ENCODE measurements at regions not wholly inside any gene's neighbourhood (a gene's known extent, or its start where the extent isn't known, plus 50 kb on each side); places are given as distances from the start of the nearest gene placed in this dataset.

DNA sequence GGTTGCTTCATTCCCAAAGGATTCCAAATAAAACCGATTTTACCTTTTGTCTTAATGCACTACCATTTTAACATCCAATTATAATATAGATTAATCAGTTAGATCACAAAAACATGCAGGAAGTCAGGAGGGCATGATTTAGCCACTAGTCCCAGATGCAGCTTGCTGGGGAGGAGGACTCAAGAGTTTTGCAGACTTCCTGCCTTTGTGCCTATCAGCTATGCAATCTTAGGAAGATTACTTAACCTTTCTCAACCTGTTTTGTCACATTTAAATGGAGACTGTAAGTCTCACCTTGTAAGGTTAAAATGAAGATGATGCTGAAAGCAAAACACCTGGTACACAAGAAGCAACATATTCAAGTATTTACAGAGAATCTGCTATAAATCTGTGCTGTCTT lies 242.4 kb upstream of the GOLIM4 start:
- TF ChIP-seq POLR2A (IDR thresholded peaks at IDR 0.05) (no peak), POLR2AphosphoS5 (IDR thresholded peaks at IDR 0.05) (no peak), EP300 (IDR thresholded peaks at IDR 0.05) (no peak)
- TF ChIP-seq, protein P1, sequence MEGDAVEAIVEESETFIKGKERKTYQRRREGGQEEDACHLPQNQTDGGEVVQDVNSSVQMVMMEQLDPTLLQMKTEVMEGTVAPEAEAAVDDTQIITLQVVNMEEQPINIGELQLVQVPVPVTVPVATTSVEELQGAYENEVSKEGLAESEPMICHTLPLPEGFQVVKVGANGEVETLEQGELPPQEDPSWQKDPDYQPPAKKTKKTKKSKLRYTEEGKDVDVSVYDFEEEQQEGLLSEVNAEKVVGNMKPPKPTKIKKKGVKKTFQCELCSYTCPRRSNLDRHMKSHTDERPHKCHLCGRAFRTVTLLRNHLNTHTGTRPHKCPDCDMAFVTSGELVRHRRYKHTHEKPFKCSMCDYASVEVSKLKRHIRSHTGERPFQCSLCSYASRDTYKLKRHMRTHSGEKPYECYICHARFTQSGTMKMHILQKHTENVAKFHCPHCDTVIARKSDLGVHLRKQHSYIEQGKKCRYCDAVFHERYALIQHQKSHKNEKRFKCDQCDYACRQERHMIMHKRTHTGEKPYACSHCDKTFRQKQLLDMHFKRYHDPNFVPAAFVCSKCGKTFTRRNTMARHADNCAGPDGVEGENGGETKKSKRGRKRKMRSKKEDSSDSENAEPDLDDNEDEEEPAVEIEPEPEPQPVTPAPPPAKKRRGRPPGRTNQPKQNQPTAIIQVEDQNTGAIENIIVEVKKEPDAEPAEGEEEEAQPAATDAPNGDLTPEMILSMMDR (IDR thresholded peaks at IDR 0.05): no peak
- no peak for DNase-seq (ENCODE audit: low spot score in 2 of 2)
- 35% methylated on average over 1 of the region's 1 CpG for WGBS

DNA sequence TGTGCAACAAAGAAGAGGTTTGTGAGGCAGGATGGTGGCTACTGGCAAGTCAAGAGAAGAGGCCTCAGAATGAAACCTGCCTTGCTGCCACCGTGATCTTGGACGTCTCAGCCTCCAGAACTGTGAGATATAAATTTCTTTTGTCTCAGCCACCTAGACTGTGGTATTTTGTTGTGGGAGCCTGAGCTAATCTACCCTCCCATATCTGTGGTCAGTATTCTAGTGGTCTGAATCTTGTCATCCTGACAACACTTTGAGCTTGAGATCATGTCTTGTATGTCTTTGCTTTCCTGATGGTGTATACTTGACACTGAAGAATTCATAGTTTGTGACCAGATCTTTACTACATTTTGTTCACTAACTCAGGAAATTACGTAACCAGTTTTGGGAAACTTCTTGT lies 240.6 kb upstream of the GOLIM4 start:
- TF ChIP-seq POLR2A (IDR thresholded peaks at IDR 0.05) (no peak), POLR2AphosphoS5 (IDR thresholded peaks at IDR 0.05) (no peak), EP300 (IDR thresholded peaks at IDR 0.05) (no peak)
- TF ChIP-seq, protein P1 (IDR thresholded peaks at IDR 0.05): no peak
- 94% methylated on average over 3 of the region's 3 CpGs for WGBS
- Histone ChIP-seq H3K4me1 (no peaks in the 10 kb centered on the region), H3K4me3 (no peak overlapping the region), H3K27me3 (no peaks in the 10 kb centered on the region), H3K9me3 (no peaks in the 10 kb centered on the region), H3K36me3 (no peaks in the 10 kb centered on the region), H3K27ac (no peak overlapping the region)
- DNase-seq (ENCODE audit: low spot score in 2 of 2): no peak

More for the DNA sequence above, 242.4 kb upstream of the GOLIM4 start:
- H3K4me3 ChIP-seq: no peak overlapping the region
- H3K36me3 ChIP-seq: no peaks in the 10 kb centered on the region
- no peaks in the 10 kb centered on the region for H3K27me3 ChIP-seq
- no peaks in the 10 kb centered on the region for H3K9me3 ChIP-seq
- no peak overlapping the region for H3K27ac ChIP-seq
- H3K4me1 ChIP-seq: no peaks in the 10 kb centered on the region

DNA sequence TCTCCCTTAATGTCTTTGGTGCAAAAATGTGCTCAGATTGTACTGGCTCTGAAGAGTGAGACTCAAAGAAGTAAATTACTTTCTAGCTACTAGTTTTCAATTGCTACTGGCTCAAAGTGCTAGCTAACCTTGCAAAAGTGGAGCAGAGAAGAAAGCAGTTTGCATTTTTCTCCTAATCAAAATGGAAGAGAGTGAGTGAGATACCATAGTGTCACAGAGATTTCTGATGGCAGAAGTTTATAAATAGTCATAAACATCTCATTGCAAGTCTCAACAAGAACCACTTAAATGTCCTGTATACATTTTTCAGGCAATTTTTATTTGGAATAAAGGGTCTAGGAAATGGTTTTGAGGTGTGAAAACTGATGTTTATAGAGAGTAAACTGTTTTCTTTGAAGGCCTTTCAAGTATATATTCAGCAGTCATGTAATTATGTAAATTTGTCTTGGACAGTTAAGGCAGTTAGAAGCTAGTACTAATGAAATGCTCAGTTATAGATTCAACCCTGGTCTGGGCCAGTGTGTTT lies 237.7 kb upstream of the GOLIM4 start:
- no peak for DNase-seq (ENCODE audit: low spot score in 2 of 2)
- no peaks in the 10 kb centered on the region for H3K36me3 ChIP-seq
- TF ChIP-seq POLR2A (IDR thresholded peaks at IDR 0.05) (no peak), EP300 (IDR thresholded peaks at IDR 0.05) (no peak), POLR2AphosphoS5 (IDR thresholded peaks at IDR 0.05) (no peak)
- TF ChIP-seq, protein P1 (IDR thresholded peaks at IDR 0.05): no peak
- no peaks in the 10 kb centered on the region for H3K27me3 ChIP-seq
- no peak overlapping the region for H3K4me3 ChIP-seq
- H3K4me1 ChIP-seq: no peaks in the 10 kb centered on the region
- no peak overlapping the region for H3K27ac ChIP-seq
- H3K9me3 ChIP-seq: no peaks in the 10 kb centered on the region

DNA sequence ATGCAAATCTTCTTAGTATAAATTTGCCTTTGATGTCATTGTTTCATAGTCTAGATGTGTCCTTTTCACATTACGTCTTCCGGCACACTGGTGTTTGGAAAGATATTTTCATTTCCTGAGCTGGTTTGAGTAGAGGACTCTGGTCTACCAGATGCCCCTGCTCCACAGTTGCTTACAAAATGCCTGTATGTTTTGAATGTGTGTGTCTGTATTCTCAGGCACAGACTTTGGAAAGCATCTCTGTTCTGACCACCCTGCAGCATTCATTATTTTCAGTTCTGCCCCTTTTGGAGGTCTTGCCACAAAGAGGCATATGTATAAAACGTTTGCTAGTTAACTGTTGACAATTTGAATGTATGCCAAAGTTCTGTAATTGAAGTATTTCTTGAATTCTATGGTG lies 236.0 kb upstream of the GOLIM4 start:
- 47% methylated on average over 3 of the region's 3 CpGs for WGBS
- TF ChIP-seq POLR2AphosphoS5 (IDR thresholded peaks at IDR 0.05) (no peak), EP300 (IDR thresholded peaks at IDR 0.05) (no peak), POLR2A (IDR thresholded peaks at IDR 0.05) (no peak)
- TF ChIP-seq, protein P1 (IDR thresholded peaks at IDR 0.05): no peak
- DNase-seq (ENCODE audit: low spot score in 2 of 2): no peak

DNA sequence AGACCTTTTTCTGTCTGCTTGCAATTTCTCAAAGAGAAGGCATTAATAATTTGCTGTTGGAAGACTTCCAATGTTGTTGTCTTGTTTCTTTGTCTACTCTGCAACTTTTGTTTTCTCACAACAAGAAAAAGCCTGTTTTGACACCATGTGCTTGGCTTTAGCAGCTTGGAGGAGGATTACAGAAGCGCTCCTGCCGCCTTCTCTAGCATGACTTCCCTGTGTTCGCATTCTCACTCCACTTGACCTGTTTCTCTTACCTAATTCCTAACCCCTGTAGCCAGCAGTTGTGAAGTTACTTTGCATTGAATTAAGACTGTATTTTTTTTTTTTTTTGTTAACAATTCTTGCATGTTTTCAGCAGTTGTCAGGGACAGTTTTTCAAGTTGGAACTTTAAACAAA lies 235.3 kb upstream of the GOLIM4 start:
- TF ChIP-seq POLR2AphosphoS5 (IDR thresholded peaks at IDR 0.05) (no peak), POLR2A (IDR thresholded peaks at IDR 0.05) (no peak), EP300 (IDR thresholded peaks at IDR 0.05) (no peak)
- TF ChIP-seq, protein P1 (IDR thresholded peaks at IDR 0.05): no peak
- no peaks in the 10 kb centered on the region for H3K36me3 ChIP-seq
- no peaks in the 10 kb centered on the region for H3K9me3 ChIP-seq
- no peaks in the 10 kb centered on the region for H3K4me1 ChIP-seq
- no peak overlapping the region for H3K27ac ChIP-seq
- no peak for DNase-seq (ENCODE audit: low spot score in 2 of 2)
- 90% methylated on average over 3 of the region's 3 CpGs for WGBS
- H3K27me3 ChIP-seq: no peaks in the 10 kb centered on the region
- H3K4me3 ChIP-seq: no peak overlapping the region

More for the DNA sequence above, 236.0 kb upstream of the GOLIM4 start:
- Histone ChIP-seq H3K9me3 (no peaks in the 10 kb centered on the region), H3K4me1 (no peaks in the 10 kb centered on the region), H3K4me3 (no peak overlapping the region), H3K27ac (no peak overlapping the region), H3K36me3 (no peaks in the 10 kb centered on the region), H3K27me3 (no peaks in the 10 kb centered on the region)

Measured in suprapubic skin (tissue), 4 donors.